OCI-LY1 (cell line): ENCODE measurements at regions not wholly inside any gene's neighbourhood (a gene's known extent, or its start where the extent isn't known, plus 50 kb on each side); places are given as distances from the start of the nearest gene placed in this dataset.

Source experiments
- H2AFZ ChIP-seq: fragments of 200-600 bp; sonication (generic), shearing (Covaris generic); 2 replicates; pipeline ENCODE4 v1.6.0; 2014; ENCODE audit warnings: antibody characterized with exemption, mild to moderate bottlenecking, low read length
- H3F3A ChIP-seq: fragments of 200-600 bp; sonication (generic), shearing (Covaris generic); 2 replicates; pipeline ENCODE4 v1.6.0; 2014; ENCODE audit warnings: mild to moderate bottlenecking, antibody characterized with exemption, low read length, moderate library complexity; ENCODE audit not compliant: insufficient read depth
- H3K27ac ChIP-seq: fragments of 200-600 bp; sonication (generic); 2 replicates; pipeline ENCODE4 v1.5.1; 2014; ENCODE audit warnings: low read length, mixed run types, mild to moderate bottlenecking, low read depth; ENCODE audit not compliant: poor library complexity, severe bottlenecking
- H3K27me3 ChIP-seq: fragments of 200-600 bp; sonication (generic); 2 replicates; pipeline ENCODE4 v1.6.0; 2014; ENCODE audit warnings: antibody characterized with exemption, mild to moderate bottlenecking, low read length, moderate library complexity; ENCODE audit not compliant: insufficient read depth
- H3K36me3 ChIP-seq: fragments of 200-600 bp; sonication (generic); 2 replicates; pipeline ENCODE4 v1.6.1; 2014; ENCODE audit warnings: mild to moderate bottlenecking, antibody characterized with exemption, low read length, moderate library complexity, mixed read lengths; ENCODE audit not compliant: insufficient read depth
- H3K4me1 ChIP-seq: fragments of 200-600 bp; sonication (generic); 2 replicates; pipeline ENCODE4 v1.5.1; 2014; ENCODE audit warnings: mild to moderate bottlenecking, low read length, moderate library complexity; ENCODE audit not compliant: insufficient read depth, severe bottlenecking
- H3K4me2 ChIP-seq: fragments of 200-600 bp; sonication (generic), shearing (Covaris generic); 2 replicates; pipeline ENCODE4 v1.6.1; 2014; ENCODE audit warnings: low read length
- H3K4me3 ChIP-seq: fragments of 200-600 bp; sonication (generic); 2 replicates; pipeline ENCODE4 v1.5.1; 2014; ENCODE audit warnings: low read length, low read depth, mild to moderate bottlenecking, mixed read lengths; ENCODE audit not compliant: poor library complexity, severe bottlenecking
- H3K79me2 ChIP-seq: fragments of 200-600 bp; shearing (Covaris generic); 2 replicates; pipeline ENCODE4 v1.6.1; 2016; ENCODE audit warnings: mixed run types, low read length, mixed read lengths; ENCODE audit not compliant: insufficient read depth
- H3K9ac ChIP-seq: fragments of 200-600 bp; sonication (generic), shearing (Covaris generic); 2 replicates; pipeline ENCODE4 v1.6.1; 2014; ENCODE audit warnings: mild to moderate bottlenecking, low read length, mixed read lengths
- H3K9me2 ChIP-seq: fragments of 200-600 bp; sonication (generic), shearing (Covaris generic); 2 replicates; pipeline ENCODE4 v1.6.1; 2014; ENCODE audit warnings: low read depth, mild to moderate bottlenecking, low read length, mixed read lengths
- H3K9me3 ChIP-seq: fragments of 200-600 bp; shearing (Covaris generic); 2 replicates; pipeline ENCODE4 v1.6.1; 2014; ENCODE audit warnings: low read length, mixed read lengths
- H4K20me1 ChIP-seq: fragments of 200-600 bp; sonication (generic), shearing (Covaris generic); 2 replicates; pipeline ENCODE4 v1.6.0; 2016; ENCODE audit warnings: mild to moderate bottlenecking, low read length; ENCODE audit not compliant: insufficient read depth
- EZH2 ChIP-seq: fragments of 200-600 bp; sonication (generic), shearing (Covaris generic); IDR thresholded peaks from 2 replicates; pipeline ENCODE4 v1.8.0; 2017; ENCODE audit warnings: borderline replicate concordance, mixed run types, mild to moderate bottlenecking, antibody characterized with exemption, low read length, moderate library complexity, mixed read lengths
- TF ChIP-seq, protein P1 (sequence below): fragments of 200-600 bp; sonication (generic), shearing (Covaris generic); IDR thresholded peaks from 2 replicates; pipeline ENCODE4 v1.5.1; 2017; ENCODE audit warnings: mild to moderate bottlenecking, antibody characterized with exemption, low read length, moderate library complexity, mixed read lengths

DNA sequence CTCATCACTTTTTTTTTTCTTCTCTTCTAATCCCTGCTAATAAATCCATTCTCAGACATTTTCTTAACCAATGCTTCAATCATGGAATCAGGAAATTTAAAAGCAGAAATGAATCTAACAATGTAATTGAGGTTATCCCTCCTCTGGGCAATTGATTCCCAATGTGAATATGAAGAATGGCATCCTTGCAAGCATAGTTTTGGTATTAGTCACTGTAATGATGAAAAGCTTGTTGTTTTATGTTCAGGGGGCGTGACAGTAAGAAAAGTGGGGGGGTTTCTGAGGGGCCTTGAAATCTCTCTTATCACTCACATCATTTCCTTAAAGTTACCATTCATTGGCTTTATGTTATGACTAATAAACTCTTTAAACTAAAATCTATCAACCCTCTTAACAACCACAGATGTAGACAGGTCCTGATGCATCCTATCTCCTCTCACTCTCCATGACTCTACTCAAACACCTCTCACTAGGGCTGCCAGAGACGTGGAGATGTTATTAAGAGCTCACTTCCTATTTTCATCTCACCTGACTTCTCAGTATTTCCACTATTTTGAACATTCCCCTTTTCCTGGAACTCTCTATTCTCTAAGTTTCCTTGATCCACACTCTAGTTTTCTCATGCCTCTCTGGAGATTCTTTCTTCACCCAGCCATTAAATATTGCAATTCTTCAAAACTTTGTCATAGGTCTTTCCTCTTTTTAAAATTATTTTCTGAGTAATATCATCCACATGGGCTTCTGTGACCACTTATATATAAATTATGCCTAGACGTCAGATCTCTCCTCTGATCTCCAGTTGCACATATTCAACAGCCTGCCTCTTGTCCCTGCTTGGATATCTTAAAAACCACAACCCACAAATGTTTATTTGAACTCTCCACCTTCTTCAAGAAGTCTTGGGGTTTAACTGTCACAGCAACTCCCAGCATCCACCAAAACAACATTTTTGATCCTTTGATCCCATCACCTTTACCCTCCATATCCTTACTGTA is 332.9 kb downstream of the CDH2 start:
- no peak overlapping the region for H3K4me2 ChIP-seq
- TF ChIP-seq EZH2: no peak
- TF ChIP-seq, protein P1, sequence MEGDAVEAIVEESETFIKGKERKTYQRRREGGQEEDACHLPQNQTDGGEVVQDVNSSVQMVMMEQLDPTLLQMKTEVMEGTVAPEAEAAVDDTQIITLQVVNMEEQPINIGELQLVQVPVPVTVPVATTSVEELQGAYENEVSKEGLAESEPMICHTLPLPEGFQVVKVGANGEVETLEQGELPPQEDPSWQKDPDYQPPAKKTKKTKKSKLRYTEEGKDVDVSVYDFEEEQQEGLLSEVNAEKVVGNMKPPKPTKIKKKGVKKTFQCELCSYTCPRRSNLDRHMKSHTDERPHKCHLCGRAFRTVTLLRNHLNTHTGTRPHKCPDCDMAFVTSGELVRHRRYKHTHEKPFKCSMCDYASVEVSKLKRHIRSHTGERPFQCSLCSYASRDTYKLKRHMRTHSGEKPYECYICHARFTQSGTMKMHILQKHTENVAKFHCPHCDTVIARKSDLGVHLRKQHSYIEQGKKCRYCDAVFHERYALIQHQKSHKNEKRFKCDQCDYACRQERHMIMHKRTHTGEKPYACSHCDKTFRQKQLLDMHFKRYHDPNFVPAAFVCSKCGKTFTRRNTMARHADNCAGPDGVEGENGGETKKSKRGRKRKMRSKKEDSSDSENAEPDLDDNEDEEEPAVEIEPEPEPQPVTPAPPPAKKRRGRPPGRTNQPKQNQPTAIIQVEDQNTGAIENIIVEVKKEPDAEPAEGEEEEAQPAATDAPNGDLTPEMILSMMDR: no peak
- H3K27ac ChIP-seq: no peak overlapping the region

DNA sequence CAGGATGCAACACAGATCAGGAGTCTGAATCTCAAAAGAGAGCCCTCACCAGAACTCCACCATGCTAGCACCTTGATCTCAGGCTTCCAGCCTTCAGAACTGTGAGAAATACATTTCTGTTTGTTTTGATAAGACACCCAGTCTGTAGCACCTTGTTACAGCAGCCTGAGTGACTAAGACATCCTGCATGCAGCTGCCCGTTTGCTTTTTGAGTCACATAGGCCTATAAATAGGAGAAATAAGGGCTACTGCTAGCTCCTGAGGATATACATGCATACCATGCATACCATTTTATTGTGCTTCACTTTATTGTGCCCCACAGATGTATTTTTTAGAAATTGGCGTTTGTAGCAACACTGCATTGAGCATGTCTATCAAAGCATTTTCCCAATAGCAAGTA is 337.8 kb downstream of the CDH2 start:
- H4K20me1 ChIP-seq: no peaks in the 10 kb centered on the region
- no peak overlapping the region for H3K27ac ChIP-seq
- TF ChIP-seq EZH2: no peak
- TF ChIP-seq, protein P1: no peak
- no peaks in the 10 kb centered on the region for H3K79me2 ChIP-seq
- H3F3A ChIP-seq: no peaks in the 10 kb centered on the region
- H3K9me3 ChIP-seq: no peaks in the 10 kb centered on the region
- H3K36me3 ChIP-seq: no peaks in the 10 kb centered on the region
- H3K27me3 ChIP-seq: no peaks in the 10 kb centered on the region
- H3K4me1 ChIP-seq: no peaks in the 10 kb centered on the region
- no peak overlapping the region for H3K4me2 ChIP-seq
- H3K4me3 ChIP-seq: no peak overlapping the region
- no peak overlapping the region for H3K9ac ChIP-seq
- no peaks in the 10 kb centered on the region for H3K9me2 ChIP-seq
- H2AFZ ChIP-seq: no peak overlapping the region

More for the DNA sequence above, 332.9 kb downstream of the CDH2 start:
- H3K9ac ChIP-seq: no peak overlapping the region
- no peaks in the 10 kb centered on the region for H3K27me3 ChIP-seq
- H3K36me3 ChIP-seq: no peaks in the 10 kb centered on the region
- H3K9me2 ChIP-seq: no peaks in the 10 kb centered on the region
- no peaks in the 10 kb centered on the region for H3K4me1 ChIP-seq
- no peak overlapping the region for H2AFZ ChIP-seq
- no peaks in the 10 kb centered on the region for H3K9me3 ChIP-seq
- no peak overlapping the region for H3K4me3 ChIP-seq
- no peaks in the 10 kb centered on the region for H3K79me2 ChIP-seq
- no peaks in the 10 kb centered on the region for H3F3A ChIP-seq
- H4K20me1 ChIP-seq: no peaks in the 10 kb centered on the region

DNA sequence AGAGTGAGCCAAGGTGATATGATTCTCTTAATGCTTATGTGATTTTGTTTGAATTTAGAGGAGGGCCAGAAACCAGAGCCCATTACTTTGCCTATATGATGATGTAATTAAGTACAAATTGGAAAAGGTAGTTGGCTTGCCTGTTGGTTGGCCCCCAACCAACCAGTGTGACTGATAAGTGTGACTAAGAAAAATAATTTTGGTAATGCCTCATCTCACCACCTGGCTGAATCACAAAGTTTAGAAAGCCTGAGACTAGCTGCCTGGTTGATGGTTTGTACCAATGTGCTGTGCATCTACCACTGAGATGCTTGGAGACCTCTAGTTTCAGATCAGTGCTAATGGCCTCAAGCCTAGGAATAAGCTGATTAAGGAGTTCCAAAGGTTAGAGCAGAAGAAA is 338.7 kb downstream of the CDH2 start:
- H3K9me2 ChIP-seq: no peaks in the 10 kb centered on the region
- TF ChIP-seq, protein P1: no peak
- TF ChIP-seq EZH2: no peak
- H3K27ac ChIP-seq: no peak overlapping the region
- H3K9ac ChIP-seq: no peak overlapping the region
- no peaks in the 10 kb centered on the region for H4K20me1 ChIP-seq
- H3K4me3 ChIP-seq: no peak overlapping the region
- no peak overlapping the region for H3K4me2 ChIP-seq
- H3K4me1 ChIP-seq: no peaks in the 10 kb centered on the region
- no peaks in the 10 kb centered on the region for H3K79me2 ChIP-seq
- no peaks in the 10 kb centered on the region for H3K9me3 ChIP-seq
- H3K27me3 ChIP-seq: no peaks in the 10 kb centered on the region
- H3K36me3 ChIP-seq: no peaks in the 10 kb centered on the region
- no peaks in the 10 kb centered on the region for H3F3A ChIP-seq
- no peak overlapping the region for H2AFZ ChIP-seq
